Ishikawa (cell line): ENCODE measurements at regions not wholly inside any gene's neighbourhood (a gene's known extent, or its start where the extent isn't known, plus 50 kb on each side); places are given as distances from the start of the nearest gene placed in this dataset.

Experiments used
- RAD21 ChIP-seq: IDR thresholded peaks from 2 replicates; pipeline ENCODE4 v1.6.1; 2012; ENCODE audit warnings: low read depth
- TAF1 ChIP-seq: IDR thresholded peaks from 2 replicates; pipeline ENCODE4 v1.6.1; 2012; ENCODE audit warnings: low read depth, mild to moderate bottlenecking
- YY1 ChIP-seq: IDR thresholded peaks from 2 replicates; pipeline ENCODE4 v1.6.1; 2012; ENCODE audit warnings: low read depth
- TF ChIP-seq, protein P1 (sequence below): IDR thresholded peaks from 2 replicates; pipeline ENCODE4 v1.6.1; 2012
- TF ChIP-seq, protein P2 (sequence below): IDR thresholded peaks from 2 replicates; pipeline ENCODE4 v1.6.1; 2012; ENCODE audit warnings: low read depth, mild to moderate bottlenecking

- no peak for TF ChIP-seq YY1
- no peak for TF ChIP-seq TAF1
- TF ChIP-seq RAD21, result no peak
- TF ChIP-seq, protein P1, sequence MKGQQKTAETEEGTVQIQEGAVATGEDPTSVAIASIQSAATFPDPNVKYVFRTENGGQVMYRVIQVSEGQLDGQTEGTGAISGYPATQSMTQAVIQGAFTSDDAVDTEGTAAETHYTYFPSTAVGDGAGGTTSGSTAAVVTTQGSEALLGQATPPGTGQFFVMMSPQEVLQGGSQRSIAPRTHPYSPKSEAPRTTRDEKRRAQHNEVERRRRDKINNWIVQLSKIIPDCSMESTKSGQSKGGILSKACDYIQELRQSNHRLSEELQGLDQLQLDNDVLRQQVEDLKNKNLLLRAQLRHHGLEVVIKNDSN, result no peak
- TF ChIP-seq, protein P2, sequence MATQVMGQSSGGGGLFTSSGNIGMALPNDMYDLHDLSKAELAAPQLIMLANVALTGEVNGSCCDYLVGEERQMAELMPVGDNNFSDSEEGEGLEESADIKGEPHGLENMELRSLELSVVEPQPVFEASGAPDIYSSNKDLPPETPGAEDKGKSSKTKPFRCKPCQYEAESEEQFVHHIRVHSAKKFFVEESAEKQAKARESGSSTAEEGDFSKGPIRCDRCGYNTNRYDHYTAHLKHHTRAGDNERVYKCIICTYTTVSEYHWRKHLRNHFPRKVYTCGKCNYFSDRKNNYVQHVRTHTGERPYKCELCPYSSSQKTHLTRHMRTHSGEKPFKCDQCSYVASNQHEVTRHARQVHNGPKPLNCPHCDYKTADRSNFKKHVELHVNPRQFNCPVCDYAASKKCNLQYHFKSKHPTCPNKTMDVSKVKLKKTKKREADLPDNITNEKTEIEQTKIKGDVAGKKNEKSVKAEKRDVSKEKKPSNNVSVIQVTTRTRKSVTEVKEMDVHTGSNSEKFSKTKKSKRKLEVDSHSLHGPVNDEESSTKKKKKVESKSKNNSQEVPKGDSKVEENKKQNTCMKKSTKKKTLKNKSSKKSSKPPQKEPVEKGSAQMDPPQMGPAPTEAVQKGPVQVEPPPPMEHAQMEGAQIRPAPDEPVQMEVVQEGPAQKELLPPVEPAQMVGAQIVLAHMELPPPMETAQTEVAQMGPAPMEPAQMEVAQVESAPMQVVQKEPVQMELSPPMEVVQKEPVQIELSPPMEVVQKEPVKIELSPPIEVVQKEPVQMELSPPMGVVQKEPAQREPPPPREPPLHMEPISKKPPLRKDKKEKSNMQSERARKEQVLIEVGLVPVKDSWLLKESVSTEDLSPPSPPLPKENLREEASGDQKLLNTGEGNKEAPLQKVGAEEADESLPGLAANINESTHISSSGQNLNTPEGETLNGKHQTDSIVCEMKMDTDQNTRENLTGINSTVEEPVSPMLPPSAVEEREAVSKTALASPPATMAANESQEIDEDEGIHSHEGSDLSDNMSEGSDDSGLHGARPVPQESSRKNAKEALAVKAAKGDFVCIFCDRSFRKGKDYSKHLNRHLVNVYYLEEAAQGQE, result no peak
Measured at GRCh38 chr5:112475747-112476365, 56.8 kb upstream of the EPB41L4A start.
